Duodenal mucosa (tissue), 2 donors: ENCODE measurements at regions not wholly inside any gene's neighbourhood (a gene's known extent, or its start where the extent isn't known, plus 50 kb on each side); places are given as distances from the start of the nearest gene placed in this dataset.
"Not testable (repeated sequence)": the region's sequence is repeated elsewhere in the genome, so short reads cannot be mapped to it uniquely, and the experiment has no call there.

Experiments
- H3K27ac ChIP-seq: one replicate; pipeline ENCODE4 v1.7.0; 2013; ENCODE audit warnings: low read depth, low read length
- H3K27me3 ChIP-seq, 2 donors: one replicate each; pipeline ENCODE4 v1.7.0; 2013; ENCODE audit warnings: low read length in 2 of 2, control low read depth in 1 of 2; ENCODE audit not compliant: insufficient read depth in 2 of 2, control insufficient read depth in 1 of 2
- H3K36me3 ChIP-seq, 2 donors: one replicate each; pipeline ENCODE4 v1.7.0; 2013; ENCODE audit warnings: low read length in 2 of 2, control low read depth in 1 of 2; ENCODE audit not compliant: insufficient read depth in 2 of 2, control insufficient read depth in 1 of 2
- H3K4me1 ChIP-seq, 2 donors: one replicate each; pipeline ENCODE4 v1.7.0; 2013; ENCODE audit warnings: low read length in 2 of 2, control low read depth in 1 of 2; ENCODE audit not compliant: insufficient read depth in 2 of 2, control insufficient read depth in 1 of 2
- H3K4me3 ChIP-seq, 2 donors: one replicate each; pipeline ENCODE4 v1.7.0; 2013; ENCODE audit warnings: low read length in 2 of 2, low read depth in 1 of 2
- H3K9ac ChIP-seq, 2 donors: one replicate each; pipeline ENCODE4 v1.7.0; 2013; ENCODE audit warnings: low read length in 2 of 2, low read depth in 1 of 2
- H3K9me3 ChIP-seq, 2 donors: one replicate each; pipeline ENCODE4 v1.7.0; 2013; ENCODE audit warnings: low read length in 2 of 2, control low read depth in 1 of 2; ENCODE audit not compliant: control insufficient read depth in 1 of 2

- H3K36me3 ChIP-seq, result no peaks in the 10 kb centered on the region
- H3K27me3 ChIP-seq, result no peaks in the 10 kb centered on the region
- no peaks in the 10 kb centered on the region for H3K4me1 ChIP-seq
- H3K9me3 ChIP-seq, result no peaks in the 10 kb centered on the region
- H3K9ac ChIP-seq, result no peak overlapping the region
- H3K4me3 ChIP-seq, result no peak overlapping the region
- H3K27ac ChIP-seq, result no peak overlapping the region
Measured at GRCh38 chr6:120493505-120493904, 840.8 kb downstream of the TBC1D32 start.

- no peaks in the 10 kb centered on the region for H3K36me3 ChIP-seq
- no peak overlapping the region for H3K9ac ChIP-seq
- H3K27ac ChIP-seq, result no peak overlapping the region
- H3K9me3 ChIP-seq, result peaks cover 0 to 1% of the 10 kb centered on the region in 2 donors
- no peaks in the 10 kb centered on the region for H3K4me1 ChIP-seq
- H3K4me3 ChIP-seq, result no peak overlapping the region
- H3K27me3 ChIP-seq, result no peaks in the 10 kb centered on the region
Measured at GRCh38 chr6:120489941-120490340, 844.3 kb downstream of the TBC1D32 start.

- no peaks in the 10 kb centered on the region for H3K27me3 ChIP-seq
- H3K27ac ChIP-seq, result no peak overlapping the region
- no peak overlapping the region for H3K9ac ChIP-seq
- H3K9me3 ChIP-seq, result peaks cover 0 to 10% of the 10 kb centered on the region in 2 donors
- no peaks in the 10 kb centered on the region for H3K36me3 ChIP-seq
- H3K4me1 ChIP-seq, result no peaks in the 10 kb centered on the region
- no peak overlapping the region for H3K4me3 ChIP-seq
Measured at GRCh38 chr6:120484146-120484545, 850.1 kb downstream of the TBC1D32 start.

GRCh38 chr6:120478650-120479049, 855.6 kb downstream of the TBC1D32 start:
- Histone ChIP-seq H3K27ac (no peak overlapping the region), H3K4me1 (no peaks in the 10 kb centered on the region), H3K9me3 (peaks cover 6 to 14% of the 10 kb centered on the region in 2 donors), H3K36me3 (no peaks in the 10 kb centered on the region), H3K9ac (no peak overlapping the region), H3K27me3 (no peaks in the 10 kb centered on the region), H3K4me3 (no peak overlapping the region)

- Histone ChIP-seq H3K27me3 (no peaks in the 10 kb centered on the region), H3K27ac (no peak overlapping the region), H3K4me3 (no peak overlapping the region), H3K36me3 (no peaks in the 10 kb centered on the region), H3K4me1 (no peaks in the 10 kb centered on the region), H3K9ac (no peak overlapping the region), H3K9me3 (peaks cover 6 to 12% of the 10 kb centered on the region in 2 donors)
Measured at GRCh38 chr6:120473804-120474203, 860.5 kb downstream of the TBC1D32 start.

GRCh38 chr6:120468486-120468885, 865.8 kb downstream of the TBC1D32 start:
- Histone ChIP-seq H3K36me3 (no peaks in the 10 kb centered on the region), H3K27me3 (no peaks in the 10 kb centered on the region), H3K9me3 (peaks cover 0 to 6% of the 10 kb centered on the region in 2 donors), H3K4me1 (no peaks in the 10 kb centered on the region), H3K27ac (no peak overlapping the region), H3K4me3 (no peak overlapping the region), H3K9ac (no peak overlapping the region)

GRCh38 chr6:120451508-120451907, 882.8 kb downstream of the TBC1D32 start:
- H3K9ac ChIP-seq, result no peak overlapping the region

GRCh38 chr6:120447605-120448004, 886.7 kb downstream of the TBC1D32 start:
- H3K4me3 ChIP-seq, result no peak overlapping the region
- no peaks in the 10 kb centered on the region for H3K36me3 ChIP-seq
- no peaks in the 10 kb centered on the region for H3K27me3 ChIP-seq
- no peaks in the 10 kb centered on the region for H3K4me1 ChIP-seq
- H3K9me3 ChIP-seq, result no peaks in the 10 kb centered on the region
- no peak overlapping the region for H3K9ac ChIP-seq
- no peak overlapping the region for H3K27ac ChIP-seq

More at GRCh38 chr6:120451508-120451907, 882.8 kb downstream of the TBC1D32 start:
- H3K27me3 ChIP-seq, result no peaks in the 10 kb centered on the region
- H3K4me3 ChIP-seq, result no peak overlapping the region
- no peaks in the 10 kb centered on the region for H3K4me1 ChIP-seq
- no peaks in the 10 kb centered on the region for H3K36me3 ChIP-seq
- H3K27ac ChIP-seq, result no peak overlapping the region
- H3K9me3 ChIP-seq, result no peaks in the 10 kb centered on the region

GRCh38 chr6:120432840-120433239, 901.4 kb downstream of the TBC1D32 start:
- not testable (repeated sequence) for H3K27me3 ChIP-seq, H3K4me1 ChIP-seq, H3K27ac ChIP-seq, H3K9me3 ChIP-seq, H3K36me3 ChIP-seq, H3K9ac ChIP-seq, H3K4me3 ChIP-seq

- no peaks in the 10 kb centered on the region for H3K27me3 ChIP-seq
- H3K4me1 ChIP-seq, result no peaks in the 10 kb centered on the region
- H3K27ac ChIP-seq, result no peak overlapping the region
- peaks cover 3 to 4% of the 10 kb centered on the region in 2 donors for H3K9me3 ChIP-seq
- no peak overlapping the region for H3K9ac ChIP-seq
- H3K4me3 ChIP-seq, result no peak overlapping the region
- no peaks in the 10 kb centered on the region for H3K36me3 ChIP-seq
Measured at GRCh38 chr6:120431841-120432240, 902.4 kb downstream of the TBC1D32 start.

GRCh38 chr6:120411394-120411793, 922.9 kb downstream of the TBC1D32 start:
- H3K9ac ChIP-seq, result no peak overlapping the region
- no peaks in the 10 kb centered on the region for H3K9me3 ChIP-seq
- no peaks in the 10 kb centered on the region for H3K4me1 ChIP-seq
- no peaks in the 10 kb centered on the region for H3K27me3 ChIP-seq
- H3K36me3 ChIP-seq, result no peaks in the 10 kb centered on the region
- no peak overlapping the region for H3K4me3 ChIP-seq
- H3K27ac ChIP-seq, result no peak overlapping the region
